Peyer's patch (tissue), 4 donors: ENCODE measurements at regions not wholly inside any gene's neighbourhood (a gene's known extent, or its start where the extent isn't known, plus 50 kb on each side); places are given as distances from the start of the nearest gene placed in this dataset.

ENCODE experiments used
- DNase-seq, 3 donors: peaks; one replicate each; pipeline ENCODE4 v3.0.0-alpha.2; 2017 to 2019
- H3K27ac ChIP-seq, 4 donors: fragments of 200-600 bp; sonication (generic); one replicate each; pipeline ENCODE4 v1.5.1; 2016 to 2019
- H3K27me3 ChIP-seq, 2 donors: fragments of 200-600 bp; sonication (generic); one replicate each; pipeline ENCODE4 v1.5.1; 2019
- H3K36me3 ChIP-seq, 3 donors: fragments of 200-600 bp; sonication (generic); one replicate each; pipeline ENCODE4 v1.5.1; 2016 to 2019
- H3K4me1 ChIP-seq, 4 donors: fragments of 200-600 bp; sonication (generic); one replicate each; pipeline ENCODE4 v1.5.1; 2016 to 2019
- H3K4me3 ChIP-seq, 4 donors: fragments of 200-600 bp; sonication (generic); 1 replicate in 3 of 4; 2 replicates in 1 of 4; pipeline ENCODE4 v1.5.1; 2016 to 2019; ENCODE audit warnings: mild to moderate bottlenecking in 1 of 4
- H3K9me3 ChIP-seq, 4 donors: fragments of 200-600 bp; sonication (generic); one replicate each; pipeline ENCODE4 v1.5.1; 2016 to 2019; ENCODE audit warnings: mild to moderate bottlenecking in 1 of 4
- POLR2A ChIP-seq, 2 donors: fragments of 450-650 bp; IDR thresholded peaks; one replicate each; pipeline ENCODE4 v1.5.1; 2017; ENCODE audit warnings: antibody characterized with exemption in 2 of 2, mild to moderate bottlenecking in 2 of 2, moderate library complexity in 2 of 2
- TF ChIP-seq, protein P1 (sequence below), 6 experiments: fragments of 450-650 bp in 4 of 6; fragments of 200-600 bp in 2 of 6; sonication (generic) in 1 of 6; IDR thresholded peaks; one replicate each; pipeline ENCODE4 v1.5.1; 2017 to 2019; ENCODE audit warnings: antibody characterized with exemption in 6 of 6, mild to moderate bottlenecking in 3 of 6, moderate library complexity in 1 of 6

DNA sequence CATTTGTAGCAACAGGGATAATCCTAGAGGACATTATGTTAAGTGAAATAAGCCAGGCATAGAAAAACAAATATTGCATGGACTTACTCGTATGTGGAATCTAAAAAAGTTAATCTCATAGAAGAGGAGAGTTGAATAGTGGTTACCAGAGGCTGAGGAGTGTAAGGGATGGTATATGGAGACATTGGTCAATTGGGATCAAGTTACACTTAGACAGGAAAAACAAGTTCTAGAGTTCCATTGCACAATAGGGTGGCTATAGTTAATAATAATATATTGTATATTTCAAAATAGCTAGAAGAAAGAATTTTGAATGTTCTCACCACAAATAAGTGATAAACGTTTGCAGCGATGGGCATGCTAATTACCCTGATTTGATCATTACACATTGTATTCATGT lies 354.6 kb downstream of the SEC16B start:
- TF ChIP-seq, protein P1, sequence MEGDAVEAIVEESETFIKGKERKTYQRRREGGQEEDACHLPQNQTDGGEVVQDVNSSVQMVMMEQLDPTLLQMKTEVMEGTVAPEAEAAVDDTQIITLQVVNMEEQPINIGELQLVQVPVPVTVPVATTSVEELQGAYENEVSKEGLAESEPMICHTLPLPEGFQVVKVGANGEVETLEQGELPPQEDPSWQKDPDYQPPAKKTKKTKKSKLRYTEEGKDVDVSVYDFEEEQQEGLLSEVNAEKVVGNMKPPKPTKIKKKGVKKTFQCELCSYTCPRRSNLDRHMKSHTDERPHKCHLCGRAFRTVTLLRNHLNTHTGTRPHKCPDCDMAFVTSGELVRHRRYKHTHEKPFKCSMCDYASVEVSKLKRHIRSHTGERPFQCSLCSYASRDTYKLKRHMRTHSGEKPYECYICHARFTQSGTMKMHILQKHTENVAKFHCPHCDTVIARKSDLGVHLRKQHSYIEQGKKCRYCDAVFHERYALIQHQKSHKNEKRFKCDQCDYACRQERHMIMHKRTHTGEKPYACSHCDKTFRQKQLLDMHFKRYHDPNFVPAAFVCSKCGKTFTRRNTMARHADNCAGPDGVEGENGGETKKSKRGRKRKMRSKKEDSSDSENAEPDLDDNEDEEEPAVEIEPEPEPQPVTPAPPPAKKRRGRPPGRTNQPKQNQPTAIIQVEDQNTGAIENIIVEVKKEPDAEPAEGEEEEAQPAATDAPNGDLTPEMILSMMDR (IDR thresholded peaks at IDR 0.05) = no peak
- TF ChIP-seq POLR2A (IDR thresholded peaks at IDR 0.05) = no peak
- H3K27me3 ChIP-seq = no peaks in the 10 kb centered on the region
- H3K4me3 ChIP-seq = no peak overlapping the region
- H3K27ac ChIP-seq = no peak overlapping the region
- no peak for DNase-seq
- no peaks in the 10 kb centered on the region for H3K4me1 ChIP-seq
- H3K36me3 ChIP-seq = no peaks in the 10 kb centered on the region
- no peaks in the 10 kb centered on the region for H3K9me3 ChIP-seq

DNA sequence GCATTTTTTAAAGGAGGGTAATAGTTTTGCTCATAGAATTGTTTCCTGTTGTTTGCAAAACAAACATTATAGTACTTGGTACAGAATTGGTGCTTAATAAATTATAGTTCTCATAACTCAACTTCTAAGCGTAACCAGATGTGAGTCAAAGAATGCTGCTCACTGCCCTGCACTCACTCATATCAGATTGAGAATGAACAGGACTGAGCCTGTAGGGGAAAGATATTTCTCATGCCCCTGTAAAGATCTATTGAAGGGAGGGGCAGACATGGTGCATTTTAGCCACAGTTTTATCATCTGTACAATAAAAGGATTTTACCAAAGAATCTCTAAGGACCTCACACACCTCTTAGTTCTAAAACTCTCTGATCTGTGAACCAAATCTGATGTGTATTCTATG lies 358.5 kb downstream of the SEC16B start:
- H3K4me3 ChIP-seq = no peak overlapping the region
- no peak overlapping the region for H3K27ac ChIP-seq
- no peaks in the 10 kb centered on the region for H3K9me3 ChIP-seq
- H3K36me3 ChIP-seq = no peaks in the 10 kb centered on the region
- H3K4me1 ChIP-seq = no peaks in the 10 kb centered on the region
- H3K27me3 ChIP-seq = no peaks in the 10 kb centered on the region
- TF ChIP-seq, protein P1 (IDR thresholded peaks at IDR 0.05) = no peak
- TF ChIP-seq POLR2A (IDR thresholded peaks at IDR 0.05) = no peak
- no peak for DNase-seq

DNA sequence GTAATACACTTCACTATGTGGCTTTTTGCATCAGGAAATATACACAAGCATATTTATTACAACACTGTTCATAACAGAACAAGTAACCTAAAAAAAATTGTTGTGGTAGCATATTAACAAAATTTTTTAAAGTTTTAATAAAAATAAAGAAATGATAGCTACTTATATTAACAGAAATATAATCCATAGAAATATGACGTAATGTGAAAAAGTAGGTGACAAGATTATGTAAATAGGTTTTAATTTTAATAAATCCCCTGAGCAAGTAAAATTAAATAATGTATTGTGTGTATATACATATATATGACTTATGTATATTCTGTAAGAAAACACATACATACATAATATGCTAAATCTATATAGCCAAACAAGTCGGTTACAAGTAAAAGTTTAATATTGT lies 359.9 kb downstream of the SEC16B start:
- DNase-seq = no peak
- Histone ChIP-seq H3K27ac (no peak overlapping the region), H3K36me3 (no peaks in the 10 kb centered on the region), H3K4me1 (no peaks in the 10 kb centered on the region), H3K27me3 (no peaks in the 10 kb centered on the region), H3K4me3 (no peak overlapping the region), H3K9me3 (no peaks in the 10 kb centered on the region)
- TF ChIP-seq, protein P1 (IDR thresholded peaks at IDR 0.05) = no peak
- TF ChIP-seq POLR2A (IDR thresholded peaks at IDR 0.05) = no peak

DNA sequence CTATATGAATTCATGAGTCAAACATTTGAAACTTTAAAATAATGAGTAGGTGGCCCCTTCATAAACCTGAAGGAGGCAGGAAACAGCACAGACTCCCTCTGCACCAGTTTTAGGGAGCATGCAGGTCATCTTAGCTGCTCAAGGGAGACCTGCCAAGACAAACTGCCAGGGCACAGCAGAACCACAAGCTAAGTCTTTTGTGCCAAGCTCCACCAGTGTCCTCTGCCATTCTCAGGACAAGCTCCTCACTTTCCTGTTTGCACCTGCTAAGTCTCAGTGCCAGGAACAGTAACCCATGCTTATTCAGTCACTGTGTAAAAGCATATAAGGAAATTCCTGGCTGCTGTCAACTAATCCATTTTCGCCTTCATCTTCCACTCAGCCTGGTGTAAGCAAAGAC lies 368.9 kb downstream of the SEC16B start:
- Histone ChIP-seq H3K9me3 (no peaks in the 10 kb centered on the region), H3K4me3 (no peak overlapping the region), H3K27ac (no peak overlapping the region), H3K27me3 (no peaks in the 10 kb centered on the region), H3K4me1 (no peaks in the 10 kb centered on the region), H3K36me3 (no peaks in the 10 kb centered on the region)
- DNase-seq = no peak
- no peak for TF ChIP-seq POLR2A (IDR thresholded peaks at IDR 0.05)
- TF ChIP-seq, protein P1 (IDR thresholded peaks at IDR 0.05) = no peak

DNA sequence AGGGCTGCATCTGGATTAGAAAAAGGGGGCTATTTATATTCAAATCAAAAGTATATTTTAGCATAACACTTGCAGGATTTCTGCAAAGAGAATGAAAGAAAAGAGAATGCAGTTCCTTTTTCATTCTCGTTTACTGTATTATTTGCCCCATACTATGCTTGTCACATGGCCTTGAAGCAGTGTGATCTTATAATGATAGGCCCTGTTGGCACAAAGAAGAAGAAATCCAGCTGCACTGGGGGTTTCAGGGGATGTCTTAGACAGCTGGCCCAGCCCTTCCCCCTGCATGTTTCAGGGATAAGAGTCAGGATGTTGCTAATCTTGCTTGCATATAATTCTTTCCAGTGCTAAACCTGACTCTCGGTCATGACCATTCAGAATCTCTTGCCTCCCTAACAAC lies 369.5 kb downstream of the SEC16B start:
- H3K4me3 ChIP-seq = no peak overlapping the region
- no peak overlapping the region for H3K27ac ChIP-seq
- no peaks in the 10 kb centered on the region for H3K27me3 ChIP-seq
- no peak for TF ChIP-seq POLR2A (IDR thresholded peaks at IDR 0.05)
- TF ChIP-seq, protein P1 (IDR thresholded peaks at IDR 0.05) = no peak
- no peaks in the 10 kb centered on the region for H3K9me3 ChIP-seq
- no peaks in the 10 kb centered on the region for H3K36me3 ChIP-seq
- no peaks in the 10 kb centered on the region for H3K4me1 ChIP-seq
- no peak for DNase-seq

DNA sequence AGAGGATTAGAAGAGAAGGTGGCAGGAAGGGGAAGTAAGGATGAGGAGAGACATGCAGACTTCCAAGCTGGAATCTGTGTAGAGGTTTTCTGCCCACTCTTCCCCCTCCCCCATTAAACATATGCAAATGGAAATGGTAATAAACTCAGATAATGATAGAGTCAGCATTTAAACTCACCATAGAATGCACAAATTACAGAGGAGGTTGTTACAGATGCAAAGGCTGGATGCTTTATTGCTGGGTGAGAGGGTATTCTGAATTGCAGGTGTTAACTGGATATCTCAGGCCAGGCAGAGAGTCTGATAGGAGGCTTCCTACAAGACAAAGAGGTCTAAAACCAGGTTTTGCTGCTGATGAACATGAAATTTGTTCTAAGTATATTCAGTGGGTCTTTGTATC lies 372.5 kb downstream of the SEC16B start:
- no peak for TF ChIP-seq POLR2A (IDR thresholded peaks at IDR 0.05)
- TF ChIP-seq, protein P1 (IDR thresholded peaks at IDR 0.05) = no peak

More for the DNA sequence above, 372.5 kb downstream of the SEC16B start:
- no peak for DNase-seq
- Histone ChIP-seq H3K4me1 (no peaks in the 10 kb centered on the region), H3K4me3 (no peak overlapping the region), H3K36me3 (no peaks in the 10 kb centered on the region), H3K27ac (no peak overlapping the region), H3K27me3 (no peaks in the 10 kb centered on the region), H3K9me3 (no peaks in the 10 kb centered on the region)
